CD4-positive, alpha-beta memory T cell (primary cell): ENCODE measurements at regions not wholly inside any gene's neighbourhood (a gene's known extent, or its start where the extent isn't known, plus 50 kb on each side); places are given as distances from the start of the nearest gene placed in this dataset.
A peak's percentile ranks its signal among the peaks of the same experiment; 100 is the strongest.
"Not testable (repeated sequence)": the region's sequence is repeated elsewhere in the genome, so short reads cannot be mapped to it uniquely, and the experiment has no call there.

Experiments used
- CTCF ChIA-PET: fragments of 350-600 bp; sonication (Branson Sonifier 250); formaldehyde crosslinking; loops from one replicate; lab custom pipeline; 2021; ENCODE audit warnings: inconsistent platforms; ENCODE audit not compliant: partially characterized antibody; lab: Charles Lee
- POLR2A ChIA-PET: fragments of 350-600 bp; sonication (Branson Sonifier 250); formaldehyde crosslinking; loops from one replicate; lab custom pipeline; 2021; ENCODE audit not compliant: partially characterized antibody; lab: Charles Lee
- DNase-seq, 5 donors: peaks; one replicate each; pipeline versions ENCODE4 v3.0.0 to v3.0.0-alpha.2; 2020 to 2022; ENCODE audit warnings: mixed read lengths in 1 of 5
- H3K27ac ChIP-seq: one replicate; pipeline ENCODE4 v1.7.0; 2013; ENCODE audit warnings: low read depth, low read length
- H3K27me3 ChIP-seq: 2 replicates; pipeline ENCODE4 v1.7.0; 2013; ENCODE audit warnings: mild to moderate bottlenecking, low read length, moderate library complexity; ENCODE audit not compliant: insufficient read depth
- H3K36me3 ChIP-seq: 2 replicates; pipeline ENCODE4 v1.7.0; 2013; ENCODE audit warnings: mild to moderate bottlenecking, low read length, moderate library complexity; ENCODE audit not compliant: insufficient read depth
- H3K4me1 ChIP-seq: 2 replicates; pipeline ENCODE4 v1.7.0; 2013; ENCODE audit warnings: mild to moderate bottlenecking, low read length, moderate library complexity; ENCODE audit not compliant: insufficient read depth
- H3K4me3 ChIP-seq, 2 donors: one replicate each; pipeline ENCODE4 v1.7.0; 2013; ENCODE audit warnings: low read length in 2 of 2, mild to moderate bottlenecking in 1 of 2
- H3K9me3 ChIP-seq, 2 donors: one replicate each; pipeline ENCODE4 v1.7.0; 2013; ENCODE audit warnings: low read length in 2 of 2, control low read depth in 1 of 2; ENCODE audit not compliant: control insufficient read depth in 1 of 2
- H3K27ac Mint-ChIP-seq, 7 donors: one replicate each; pipeline ENCODE4 v1.8.0; 2020 to 2021; ENCODE audit warnings: mixed read lengths in 7 of 7, mild to moderate bottlenecking in 6 of 7, inconsistent platforms in 3 of 7, moderate library complexity in 3 of 7
- H3K27me3 Mint-ChIP-seq, 2 donors: one replicate each; pipeline ENCODE4 v1.8.0; 2020 to 2021; ENCODE audit warnings: mixed read lengths in 2 of 2
- H3K36me3 Mint-ChIP-seq, 2 donors: one replicate each; pipeline ENCODE4 v1.8.0; 2020 to 2021; ENCODE audit warnings: mixed read lengths in 2 of 2, inconsistent platforms in 1 of 2, mild to moderate bottlenecking in 1 of 2
- H3K4me1 Mint-ChIP-seq, 4 donors: one replicate each; pipeline ENCODE4 v1.8.0; 2020 to 2021; ENCODE audit warnings: mixed read lengths in 4 of 4, mild to moderate bottlenecking in 1 of 4
- H3K4me3 Mint-ChIP-seq, 8 donors: one replicate each; pipeline ENCODE4 v1.8.0; 2020 to 2021; ENCODE audit warnings: mixed read lengths in 8 of 8, mild to moderate bottlenecking in 7 of 8, moderate library complexity in 6 of 8, inconsistent platforms in 3 of 8
- H3K9me3 Mint-ChIP-seq, 8 donors: one replicate each; pipeline ENCODE4 v1.8.0; 2020 to 2021; ENCODE audit warnings: mixed read lengths in 8 of 8, mild to moderate bottlenecking in 5 of 8, inconsistent platforms in 3 of 8, moderate library complexity in 1 of 8
- intact Hi-C: fragments of 100-400 bp; cut with micrococcal nuclease; formaldehyde crosslinking; loops from one replicate; pipeline ENCODE4 v1.15.1; 2023

DNA sequence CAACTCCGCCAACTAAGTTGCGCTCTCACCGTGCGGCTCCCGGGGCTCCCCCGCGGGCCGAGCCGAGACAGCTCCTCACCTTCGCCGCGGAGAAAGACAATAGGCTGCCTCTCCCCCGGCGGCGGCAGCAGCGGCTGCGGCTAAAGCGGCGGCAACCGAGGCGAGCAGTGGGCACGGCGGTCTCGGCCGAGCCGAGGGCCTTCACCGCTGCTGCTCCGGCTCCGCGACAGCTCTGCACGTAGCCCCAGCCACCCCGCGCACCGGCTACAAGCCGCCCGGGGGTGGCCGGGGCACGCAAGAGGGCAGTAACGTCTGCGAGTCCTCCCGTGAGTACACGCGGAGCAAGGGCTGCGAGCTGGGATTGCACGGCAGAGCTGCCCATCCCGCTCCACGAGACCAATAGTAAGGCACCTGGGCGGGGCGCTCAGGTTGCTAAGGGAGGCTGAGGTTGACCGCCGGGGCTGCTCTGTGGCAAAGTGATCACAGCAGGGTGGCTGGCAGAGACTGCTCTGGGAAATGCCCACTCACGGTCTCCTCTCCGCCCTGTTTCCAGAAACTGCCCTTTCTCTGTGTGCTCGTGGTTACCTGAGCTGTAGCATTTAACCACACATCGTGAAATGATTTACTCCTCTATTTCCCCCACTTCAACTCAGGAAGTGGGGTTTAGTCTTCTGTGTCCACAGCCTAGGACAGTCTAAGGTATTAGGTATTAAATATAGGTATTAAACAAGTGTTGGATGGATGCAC is 145.8 kb upstream of the AKAP13 start:
- H3K27me3 Mint-ChIP-seq, H3K36me3 Mint-ChIP-seq, POLR2A ChIA-PET, H3K4me3 ChIP-seq, CTCF ChIA-PET, H3K9me3 ChIP-seq, H3K9me3 Mint-ChIP-seq, H3K36me3 ChIP-seq, H3K4me1 Mint-ChIP-seq, H3K27ac ChIP-seq, H3K4me1 ChIP-seq, H3K27me3 ChIP-seq, intact Hi-C loops: not testable (repeated sequence)
- Mint-ChIP-seq H3K27ac (peak overlapping the region in 1 of 7 donors; percentile 71), H3K4me3 (peak overlapping the region in 2 of 8 donors; percentile 23 to 41)
- DNase-seq, result peak in 3 of 5 donors; percentile 49 to 65 (median 59)

DNA sequence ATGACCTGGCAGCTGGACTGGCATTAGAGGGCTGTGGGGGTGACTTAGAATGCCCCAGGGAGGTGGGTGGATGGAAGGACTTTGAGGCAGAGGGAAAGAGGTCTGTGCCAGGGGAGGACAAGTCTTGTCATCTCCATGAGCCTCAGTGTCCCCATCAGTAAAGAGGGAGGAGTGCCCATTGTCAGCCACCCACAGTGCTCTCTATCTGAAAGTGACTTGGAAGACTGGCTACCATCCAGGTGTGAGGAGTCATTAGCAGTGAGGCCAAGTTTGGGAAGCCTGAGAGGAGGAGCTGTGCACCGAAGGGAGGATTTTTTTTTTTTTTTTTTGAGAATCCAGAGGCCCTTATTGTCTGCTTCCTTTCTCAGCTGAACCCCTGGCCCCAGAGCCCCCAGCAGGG is 136.3 kb upstream of the AKAP13 start:
- H3K9me3 ChIP-seq, H3K27ac ChIP-seq, H3K27me3 ChIP-seq, H3K36me3 Mint-ChIP-seq, H3K36me3 ChIP-seq, H3K4me1 Mint-ChIP-seq, POLR2A ChIA-PET, H3K27me3 Mint-ChIP-seq, DNase-seq, H3K4me1 ChIP-seq, H3K9me3 Mint-ChIP-seq, H3K4me3 Mint-ChIP-seq, intact Hi-C loops, H3K27ac Mint-ChIP-seq, CTCF ChIA-PET, H3K4me3 ChIP-seq: not testable (repeated sequence)

DNA sequence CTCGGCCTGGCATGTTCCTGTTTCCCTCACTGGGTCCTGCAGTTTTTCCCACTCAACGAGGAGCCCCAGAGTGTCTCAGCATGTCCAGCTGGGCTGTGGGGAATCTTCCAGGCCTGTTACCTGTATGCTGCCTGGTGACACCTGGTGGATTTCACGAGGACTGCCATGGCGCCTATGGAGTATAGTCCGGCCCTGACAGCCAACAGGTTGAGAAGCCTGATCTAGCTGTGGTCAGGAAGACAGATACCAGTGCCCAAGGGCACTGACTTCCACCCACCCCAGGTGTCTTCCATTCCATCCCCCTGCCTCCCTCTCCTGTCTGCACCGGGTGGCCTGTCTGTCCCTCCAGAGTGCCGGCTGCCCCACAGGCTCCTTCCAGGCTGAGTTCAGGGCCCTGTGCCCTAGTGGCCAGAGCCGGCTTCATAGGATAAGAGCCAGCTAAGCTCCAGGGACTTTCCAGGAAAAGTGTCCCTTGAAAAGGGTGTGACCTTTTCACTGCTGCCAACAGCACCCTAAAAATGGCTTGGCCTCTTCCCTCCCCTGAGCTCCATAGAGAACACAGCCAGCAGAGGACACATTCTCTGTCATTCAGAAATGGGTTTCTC is 129.4 kb upstream of the AKAP13 start:
- H3K4me1 ChIP-seq, H3K9me3 Mint-ChIP-seq, H3K4me1 Mint-ChIP-seq, H3K27ac Mint-ChIP-seq, H3K27me3 Mint-ChIP-seq, intact Hi-C loops, H3K4me3 ChIP-seq, H3K9me3 ChIP-seq, POLR2A ChIA-PET, H3K36me3 Mint-ChIP-seq, H3K27ac ChIP-seq, H3K27me3 ChIP-seq, DNase-seq, H3K4me3 Mint-ChIP-seq, H3K36me3 ChIP-seq: not testable (repeated sequence)
- CTCF ChIA-PET, result interaction anchor here (1.0 kb wide), 1 partner anchor 39 kb away, joined by 3 read pairs; no protein-coding TSS in a partner anchor

DNA sequence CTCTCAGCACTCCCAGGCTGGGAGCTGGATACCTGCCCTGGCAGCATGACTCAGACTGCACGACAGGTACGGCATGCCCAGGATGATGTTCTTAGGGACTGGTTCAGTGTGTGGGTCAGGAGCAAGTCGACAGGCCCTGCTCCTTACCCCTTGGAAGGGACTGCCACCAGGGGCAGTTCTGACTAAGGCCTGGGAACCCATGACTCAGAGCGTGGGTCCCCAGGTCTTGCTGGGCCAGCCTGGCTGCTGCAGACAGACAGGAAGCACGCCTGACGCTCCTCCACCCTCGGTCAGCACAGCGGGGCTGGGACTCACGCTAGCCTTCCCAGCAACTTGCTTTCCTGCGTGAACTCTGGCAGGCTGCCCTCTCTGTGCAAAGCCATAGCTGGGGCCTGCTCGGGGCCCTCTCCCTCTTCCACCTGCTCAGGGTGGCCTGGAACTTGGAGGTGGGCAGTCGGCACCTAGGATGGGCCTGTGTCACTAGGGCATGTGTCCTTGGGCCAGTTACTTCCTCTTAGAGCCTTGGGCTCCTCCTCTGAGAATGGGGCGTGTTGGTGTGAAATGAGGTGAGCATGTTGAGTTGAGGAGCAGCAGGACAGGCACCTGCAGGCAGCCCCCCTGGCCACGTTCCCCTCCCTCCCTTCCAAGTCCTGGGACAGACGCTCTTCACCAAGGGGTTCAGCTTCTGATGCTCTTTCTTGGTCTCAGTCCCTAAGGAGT is 127.0 kb upstream of the AKAP13 start:
- H3K4me3 Mint-ChIP-seq, H3K9me3 ChIP-seq, DNase-seq, H3K36me3 Mint-ChIP-seq, H3K4me1 ChIP-seq, H3K9me3 Mint-ChIP-seq, H3K4me3 ChIP-seq, H3K27me3 ChIP-seq, CTCF ChIA-PET, H3K27ac ChIP-seq, H3K27me3 Mint-ChIP-seq, H3K36me3 ChIP-seq, POLR2A ChIA-PET, intact Hi-C loops, H3K27ac Mint-ChIP-seq: not testable (repeated sequence)
- H3K4me1 Mint-ChIP-seq, result peaks cover 0 to 11% (median 0%) of the 10 kb centered on the region in 4 donors

DNA sequence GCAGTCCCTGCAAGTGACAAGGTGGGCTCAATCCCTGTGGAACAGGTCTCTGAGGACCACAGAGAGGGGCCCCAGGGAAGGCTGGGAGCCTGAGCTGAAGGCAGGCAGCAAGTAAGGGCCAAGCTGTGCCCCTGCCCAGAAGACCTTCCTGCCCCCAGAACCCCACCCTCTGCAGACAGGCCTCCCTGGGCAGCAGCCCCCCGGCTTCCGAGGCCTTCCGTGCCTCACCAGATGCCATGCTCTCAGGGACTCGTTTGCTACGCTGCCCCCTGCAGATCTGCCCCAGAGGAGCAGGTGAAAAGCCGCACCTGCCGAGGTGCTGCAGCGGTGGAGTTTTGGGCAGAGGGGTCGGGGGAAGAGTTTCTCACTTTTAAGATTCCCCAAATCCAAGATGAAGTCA is 125.4 kb upstream of the AKAP13 start:
- H3K27ac ChIP-seq, H3K36me3 ChIP-seq, POLR2A ChIA-PET, H3K4me3 Mint-ChIP-seq, H3K27me3 Mint-ChIP-seq, H3K27ac Mint-ChIP-seq, H3K36me3 Mint-ChIP-seq, H3K9me3 ChIP-seq, H3K4me3 ChIP-seq, H3K27me3 ChIP-seq, H3K4me1 ChIP-seq, intact Hi-C loops, DNase-seq, CTCF ChIA-PET, H3K9me3 Mint-ChIP-seq: not testable (repeated sequence)
- peaks cover 0 to 11% (median under 1%) of the 10 kb centered on the region in 4 donors for H3K4me1 Mint-ChIP-seq

DNA sequence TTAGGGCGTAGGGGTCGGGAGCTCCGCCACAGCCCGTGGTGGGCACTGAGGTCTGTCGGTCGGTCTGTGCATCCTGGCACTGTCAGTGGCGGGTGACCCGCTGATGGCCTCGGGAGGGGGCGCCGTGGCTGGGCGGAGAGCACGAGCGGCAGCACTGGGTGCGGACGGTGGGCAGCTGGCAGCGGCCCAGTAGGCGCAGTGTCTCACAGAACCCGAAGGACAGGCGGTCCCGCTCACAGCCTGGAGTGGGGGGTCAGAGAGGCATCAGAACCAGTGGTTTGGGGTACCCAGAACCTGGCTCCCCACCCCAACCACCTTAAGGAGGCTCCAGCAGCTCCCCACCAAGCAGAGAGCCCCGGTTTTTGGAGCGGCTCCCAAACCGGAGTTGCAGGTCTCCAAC is 124.9 kb upstream of the AKAP13 start:
- CTCF ChIA-PET, result not testable (repeated sequence)

DNA sequence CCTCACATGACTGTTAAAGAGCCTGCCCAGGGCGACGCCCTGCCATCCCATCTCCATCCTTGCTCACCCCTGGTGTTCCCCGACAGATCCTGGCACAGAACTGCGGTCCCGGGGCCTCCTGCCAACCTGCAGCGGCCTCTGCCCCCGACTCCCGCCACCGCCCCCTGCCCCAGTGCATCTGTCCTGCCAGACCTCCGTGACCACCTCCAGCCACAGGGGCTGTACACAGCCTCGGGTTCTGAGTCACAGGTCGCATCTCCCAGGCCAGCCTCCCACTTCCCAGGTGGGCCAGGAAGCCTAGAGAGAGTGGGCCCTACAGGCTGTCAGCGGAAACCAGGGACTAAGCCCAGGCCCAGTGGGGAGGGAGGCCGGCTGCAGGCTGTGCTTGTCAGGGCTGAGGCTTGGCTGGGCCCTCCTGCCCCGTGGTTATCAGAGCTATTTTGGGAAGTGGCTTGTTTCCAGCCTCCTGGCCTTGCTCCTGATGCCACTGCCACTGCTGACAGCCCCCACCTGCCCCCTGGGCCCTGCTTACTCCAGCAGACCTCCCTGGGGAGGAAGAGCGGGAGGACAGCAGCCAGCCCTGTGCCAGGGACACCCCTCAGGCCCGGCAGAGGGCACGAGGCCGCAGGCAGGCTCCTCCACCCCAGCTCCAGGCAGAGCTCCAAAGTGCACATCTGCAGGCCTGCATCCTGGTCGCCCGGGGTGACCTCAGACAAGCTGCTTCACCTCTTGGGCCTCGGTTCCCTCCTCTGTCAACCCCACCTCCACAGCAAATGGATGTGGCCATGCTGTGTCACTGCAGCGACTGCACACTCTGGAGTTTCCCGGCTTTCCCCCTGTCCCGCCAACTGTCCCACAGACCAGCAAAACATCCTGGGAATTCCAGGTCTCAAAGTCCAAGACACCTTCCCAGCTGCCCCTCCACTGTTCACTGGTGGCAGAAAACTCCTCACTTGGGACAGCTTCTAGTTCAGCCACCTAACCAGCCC is 124.1 kb upstream of the AKAP13 start:
- POLR2A ChIA-PET, H3K4me3 Mint-ChIP-seq, H3K27ac ChIP-seq, H3K36me3 Mint-ChIP-seq, H3K27ac Mint-ChIP-seq, DNase-seq, H3K36me3 ChIP-seq, H3K27me3 Mint-ChIP-seq, H3K9me3 ChIP-seq, H3K4me3 ChIP-seq, H3K27me3 ChIP-seq, H3K9me3 Mint-ChIP-seq, H3K4me1 ChIP-seq, CTCF ChIA-PET, intact Hi-C loops: not testable (repeated sequence)
- peaks cover 0 to 11% (median under 1%) of the 10 kb centered on the region in 4 donors for H3K4me1 Mint-ChIP-seq

More for the DNA sequence above, 124.9 kb upstream of the AKAP13 start:
- H3K9me3 ChIP-seq, POLR2A ChIA-PET, DNase-seq, H3K4me3 ChIP-seq, H3K36me3 ChIP-seq, H3K27ac Mint-ChIP-seq, H3K36me3 Mint-ChIP-seq, H3K27me3 ChIP-seq, H3K27me3 Mint-ChIP-seq, H3K27ac ChIP-seq, H3K9me3 Mint-ChIP-seq, H3K4me3 Mint-ChIP-seq, intact Hi-C loops, H3K4me1 ChIP-seq: not testable (repeated sequence)
- H3K4me1 Mint-ChIP-seq, result peaks cover 0 to 11% (median under 1%) of the 10 kb centered on the region in 4 donors
